HepG2 (cell line): ENCODE measurements at regions not wholly inside any gene's neighbourhood (a gene's known extent, or its start where the extent isn't known, plus 50 kb on each side); places are given as distances from the start of the nearest gene placed in this dataset.

Experiments
- ATAC-seq: fragments of 200-7000 bp; cut with Tn5 transposase; 3 replicates; pipeline ENCODE4 v1.9.1; 2020; ENCODE audit warnings: mild to moderate bottlenecking, moderate library complexity
- BruUV-seq: library from RNA; stranded (reverse); fragments of 400-500 nt; replicated peaks from 2 replicates; lab custom pipeline; 2021; lab: Mats Ljungman, UMichigan
- CTCF ChIA-PET: fragments of 300-600 bp; formaldehyde crosslinking; extraction: SDS; loops from one replicate; lab custom pipeline; 2021; ENCODE audit warnings: low total read pairs, inconsistent platforms, low intra/inter-chr PET ratio; lab: Yijun Ruan, JAX
- POLR2A ChIA-PET: fragments of 350-600 bp; sonication (Branson Sonifier 250); formaldehyde crosslinking; loops from one replicate; lab custom pipeline; 2020; ENCODE audit warnings: antibody characterized with exemption, inconsistent platforms; lab: Yijun Ruan, JAX
- DNase-seq: peaks from one replicate; pipeline ENCODE4 v3.0.0-alpha.2; 2015; ENCODE audit warnings: low spot score
- FAIRE-seq: peaks from 3 replicates; lab custom pipeline; 2011; peaks lifted over from hg19 to GRCh38; lab: Jason Lieb, UNC
- H2AFZ ChIP-seq: one replicate; pipeline ENCODE4 v1.6.1; 2011; ENCODE audit warnings: low read length, inconsistent platforms
- H3K27ac ChIP-seq: fragments of 300-600 bp; 3 replicates; pipeline ENCODE4 v1.8.0; 2011; ENCODE audit warnings: mixed run types, mild to moderate bottlenecking, mixed read lengths, low read length, inconsistent platforms; ENCODE audit not compliant: insufficient read depth; ENCODE audit errors: extremely low read length
- H3K27me3 ChIP-seq, 2 experiments: fragments of 200-600 bp in 1 of 2; 2 replicates in 1 of 2; 3 replicates in 1 of 2; pipeline versions ENCODE4 v1.6.0 to v1.8.0; 2011; ENCODE audit warnings: low read length in 2 of 2, mild to moderate bottlenecking in 2 of 2, moderate library complexity in 2 of 2, inconsistent platforms in 1 of 2; ENCODE audit not compliant: insufficient read depth in 2 of 2, control insufficient read depth in 1 of 2
- H3K36me3 ChIP-seq, 2 experiments: fragments of 200-600 bp in 1 of 2; replicated peaks in 1 of 2; 2 replicates in 1 of 2; 3 replicates in 1 of 2; pipeline versions ENCODE4 v1.5.1 to v1.8.0; 2011; ENCODE audit warnings: low read length in 2 of 2, inconsistent platforms in 1 of 2; ENCODE audit not compliant: insufficient read depth in 2 of 2, control insufficient read depth in 1 of 2
- H3K4me1 ChIP-seq: 2 replicates; pipeline ENCODE4 v1.5.1; 2012; ENCODE audit warnings: low read length, inconsistent platforms; ENCODE audit not compliant: insufficient read depth
- H3K4me2 ChIP-seq: 2 replicates; pipeline ENCODE4 v1.6.0; 2011; ENCODE audit warnings: low read depth, low read length, inconsistent platforms
- H3K4me3 ChIP-seq, 3 experiments: fragments of 200-600 bp in 1 of 3; sonication (generic), shearing (Covaris generic) in 1 of 3; replicated peaks in 1 of 3; 2 replicates each; pipeline ENCODE4 v1.5.1; 2011 to 2016; ENCODE audit warnings: low read length in 3 of 3, inconsistent platforms in 2 of 3, low read depth in 2 of 3, mild to moderate bottlenecking in 2 of 3, control low read depth in 1 of 3, mixed read lengths in 1 of 3; ENCODE audit not compliant: insufficient read depth in 1 of 3
- H3K79me2 ChIP-seq: one replicate; pipeline ENCODE4 v1.6.1; 2011; ENCODE audit warnings: low read length, inconsistent platforms; ENCODE audit not compliant: insufficient read depth
- H3K9ac ChIP-seq: 2 replicates; pipeline ENCODE4 v1.6.0; 2011; ENCODE audit warnings: mild to moderate bottlenecking, low read depth, low read length, inconsistent platforms; ENCODE audit not compliant: insufficient read depth
- H3K9me3 ChIP-seq: 2 replicates; pipeline ENCODE4 v1.5.1; 2012; ENCODE audit warnings: mild to moderate bottlenecking, low read length
- H4K20me1 ChIP-seq: 2 replicates; pipeline ENCODE4 v1.6.0; 2011; ENCODE audit warnings: inconsistent platforms, mild to moderate bottlenecking, low read length, moderate library complexity; ENCODE audit not compliant: insufficient read depth
- CEBPB ChIP-seq: IDR thresholded peaks from 2 replicates; pipeline ENCODE4 v1.6.1; 2011; ENCODE audit warnings: low read depth, low read length, improper control_type of control experiment, borderline replicate concordance
- DRAP1 ChIP-seq: IDR thresholded peaks from 2 replicates; pipeline ENCODE4 v1.6.1; 2016; ENCODE audit warnings: missing genetic modification reagents, missing compliant biosample characterization
- GLMP ChIP-seq: sonication (generic); formaldehyde crosslinking; IDR thresholded peaks from 2 replicates; pipeline ENCODE4 v1.9.0; 2021; ENCODE audit warnings: missing genetic modification reagents, mild to moderate bottlenecking, borderline replicate concordance
- HOXD1 ChIP-seq: sonication (generic); formaldehyde crosslinking; IDR thresholded peaks from 2 replicates; pipeline ENCODE4 v1.5.0; 2020; ENCODE audit warnings: missing genetic modification reagents
- MAZ ChIP-seq, 2 experiments: sonication (generic) in 1 of 2; formaldehyde crosslinking in 1 of 2; IDR thresholded peaks; 2 replicates each; pipeline versions ENCODE4 v1.5.0 to v1.6.1; 2012 to 2020; ENCODE audit warnings: low read depth in 2 of 2, mild to moderate bottlenecking in 2 of 2, borderline replicate concordance in 1 of 2, improper control_type of control experiment in 1 of 2, low read length in 1 of 2, missing genetic modification reagents in 1 of 2, moderate library complexity in 1 of 2
- MXD4 ChIP-seq: IDR thresholded peaks from 2 replicates; pipeline ENCODE4 v1.6.1; 2016; ENCODE audit warnings: mild to moderate bottlenecking, missing biosample characterization, missing genetic modification reagents
- PHB2 ChIP-seq: fragments of 450-650 bp; IDR thresholded peaks from 2 replicates; pipeline ENCODE4 v1.6.1; 2018; ENCODE audit not compliant: partially characterized antibody
- TBL1XR1 ChIP-seq: fragments of 150-350 bp; IDR thresholded peaks from 2 replicates; pipeline ENCODE4 v1.6.1; 2014; ENCODE audit warnings: borderline replicate concordance, low read length; ENCODE audit not compliant: partially characterized antibody
- TBP ChIP-seq: sonication (generic); formaldehyde crosslinking; IDR thresholded peaks from 2 replicates; pipeline ENCODE4 v1.5.0; 2020; ENCODE audit warnings: missing genetic modification reagents
- UBTF ChIP-seq: sonication (generic); formaldehyde crosslinking; IDR thresholded peaks from 2 replicates; pipeline ENCODE4 v1.4.0; 2020; ENCODE audit warnings: mild to moderate bottlenecking, missing genetic modification reagents
- ZFP1 ChIP-seq: IDR thresholded peaks from 2 replicates; pipeline ENCODE4 v1.6.1; 2016
- ZNF513 ChIP-seq: sonication (generic); formaldehyde crosslinking; conservative IDR thresholded peaks from 2 replicates; pipeline ENCODE4 v1.5.0; 2020; ENCODE audit warnings: missing genetic modification reagents
- WGBS: methylation state at CpG from one replicate; pipeline ENCODE4 v1.1.6; 2017; ENCODE audit warnings: low lambda C conversion rate; 5-methylcytosine and 5-hydroxymethylcytosine counted together
- in situ Hi-C: cut with HindIII; loops from 2 replicates; pipeline ENCODE4 v1.10.0; 2017; ENCODE audit warnings: low pct_unique_long_range_greater_than_20kb; ENCODE audit not compliant: extremely low pct_ligation_motif_present
- intact Hi-C: fragments of 100-400 bp; cut with micrococcal nuclease; formaldehyde crosslinking; loops from one replicate; pipeline ENCODE4 v1.10.0; 2022; ENCODE audit not compliant: unreplicated experiment

DNA sequence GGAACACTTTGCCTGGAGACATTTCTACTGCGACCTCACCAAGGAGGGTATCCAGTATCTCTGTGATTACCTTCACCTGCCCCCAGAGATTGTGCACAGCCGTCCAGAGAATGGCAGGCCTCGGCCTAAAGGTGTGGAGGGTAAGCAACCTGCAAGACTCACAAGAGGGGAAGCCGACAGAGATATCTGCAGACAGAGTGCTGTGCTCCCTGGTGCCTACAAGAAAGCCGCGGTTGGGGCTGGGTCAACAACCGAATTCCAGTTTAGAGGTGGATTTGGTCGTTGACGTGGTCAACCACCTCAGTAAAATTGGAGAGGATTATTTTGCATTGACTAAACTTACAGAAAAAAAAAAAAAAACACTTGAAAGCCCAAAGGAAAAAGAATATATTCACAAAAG is 107.8 kb upstream of the ISL1 start (continued):
- no peak for TF ChIP-seq ZNF513 (CRISPR knock-in tag)

- no TSS peak for BruUV-seq
- Histone ChIP-seq H3K9ac (no peak overlapping the region), H2AFZ (no peak overlapping the region), H3K27me3 (no peaks in the 10 kb centered on the region), H3K27ac (no peak overlapping the region), H4K20me1 (no peaks in the 10 kb centered on the region), H3K9me3 (no peaks in the 10 kb centered on the region), H3K36me3 (no peaks in the 10 kb centered on the region), H3K4me1 (no peaks in the 10 kb centered on the region), H3K79me2 (no peaks in the 10 kb centered on the region), H3K4me3 (no peak overlapping the region), H3K4me2 (no peak overlapping the region)
- WGBS: 0% methylated on average over 2 of the region's 2 CpGs
- no peak for ATAC-seq
- no peak for TF ChIP-seq DRAP1 (CRISPR knock-in tag)
- TF ChIP-seq CEBPB: 0 out of 2 replicates have a peak, but pooled peaks have one; percentile 16
- ChIA-PET CTCF (no interaction called here), POLR2A (no interaction called here)
- in situ Hi-C loops (no loop called here), intact Hi-C loops (no loop called here)
- FAIRE-seq: no peak
- DNase-seq: no peak
These were observed 107.0 kb upstream of the ISL1 start for GRCh38 chr5:51276250-51276649.

GRCh38 chr5:51278539-51278938 is 104.7 kb upstream of the ISL1 start:
- H3K9ac ChIP-seq: no peak overlapping the region
- 0% methylated on average over 3 of the region's 3 CpGs for WGBS
- intact Hi-C loops: no loop called here
- no peaks in the 10 kb centered on the region for H3K36me3 ChIP-seq
- H3K4me2 ChIP-seq: no peak overlapping the region
- CTCF ChIA-PET: no interaction called here
- no peaks in the 10 kb centered on the region for H3K4me1 ChIP-seq
- no peaks in the 10 kb centered on the region for H3K79me2 ChIP-seq
- no peak overlapping the region for H3K4me3 ChIP-seq
- H3K27me3 ChIP-seq: no peaks in the 10 kb centered on the region
- POLR2A ChIA-PET: no interaction called here
- no TSS peak for BruUV-seq
- no peak overlapping the region for H3K27ac ChIP-seq
- H3K9me3 ChIP-seq: no peaks in the 10 kb centered on the region
- no peaks in the 10 kb centered on the region for H4K20me1 ChIP-seq
- ATAC-seq (no peak), DNase-seq (no peak), FAIRE-seq (no peak)
- no peak overlapping the region for H2AFZ ChIP-seq
- in situ Hi-C loops: no loop called here
- TF ChIP-seq ZFP1 (CRISPR knock-in tag) (no peak), GLMP (CRISPR knock-in tag) (no peak), HOXD1 (CRISPR knock-in tag) (no peak), MXD4 (CRISPR knock-in tag) (no peak), UBTF (CRISPR knock-in tag) (no peak), PHB2 (no peak), TBL1XR1 (no peak), MAZ (IDR thresholded peaks at IDR 0.05; ENCODE audit: borderline replicate concordance, low read depth, low read length) (no peak), MAZ (CRISPR knock-in tag; IDR thresholded peaks at IDR 0.05; ENCODE audit: low read depth) (no peak), TBP (no peak)
